Heart right ventricle (tissue), 16 donors: ENCODE measurements at regions not wholly inside any gene's neighbourhood (a gene's known extent, or its start where the extent isn't known, plus 50 kb on each side); places are given as distances from the start of the nearest gene placed in this dataset.
"Not testable (repeated sequence)": the region's sequence is repeated elsewhere in the genome, so short reads cannot be mapped to it uniquely, and the experiment has no call there.

Experiments
- ATAC-seq, 8 donors: fragments of 200-7000 bp; cut with Tn5 transposase; one replicate each; pipeline ENCODE4 v1.9.1; 2020; ENCODE audit warnings: mild to moderate bottlenecking in 8 of 8, moderate library complexity in 8 of 8, moderate number of reproducible peaks in 1 of 8
- DNase-seq, 2 donors: peaks; one replicate each; pipeline ENCODE4 v3.0.0-alpha.2; 2020
- H3K27ac ChIP-seq, 10 donors: fragments of 200-600 bp; sonication (generic) in 2 of 10; one replicate each; pipeline versions ENCODE4 v1.5.0 to v1.8.0; 2020 to 2022; ENCODE audit warnings: mild to moderate bottlenecking in 3 of 10
- H3K27me3 ChIP-seq, 7 donors: fragments of 200-600 bp; one replicate each; pipeline ENCODE4 v1.8.0; 2021 to 2022; ENCODE audit warnings: mild to moderate bottlenecking in 2 of 7
- H3K36me3 ChIP-seq, 9 donors: fragments of 200-600 bp; sonication (generic) in 1 of 9; one replicate each; pipeline versions ENCODE4 v1.5.0 to v1.8.0; 2020 to 2022; ENCODE audit warnings: mild to moderate bottlenecking in 2 of 9
- H3K4me1 ChIP-seq, 9 donors: fragments of 200-600 bp; sonication (generic) in 1 of 9; one replicate each; pipeline versions ENCODE4 v1.5.0 to v1.8.0; 2020 to 2022; ENCODE audit warnings: mild to moderate bottlenecking in 4 of 9
- H3K4me3 ChIP-seq, 10 donors: fragments of 200-600 bp; sonication (generic) in 2 of 10; one replicate each; pipeline versions ENCODE4 v1.5.0 to v1.8.0; 2020 to 2022; ENCODE audit warnings: mild to moderate bottlenecking in 7 of 10, moderate library complexity in 2 of 10
- H3K9me3 ChIP-seq, 11 donors: fragments of 200-600 bp in 10 of 11; sonication (generic) in 2 of 11; one replicate each; pipeline versions ENCODE4 v1.5.0 to v1.8.0; 2013 to 2022; ENCODE audit warnings: mild to moderate bottlenecking in 2 of 11, control low read depth in 1 of 11, moderate library complexity in 1 of 11
- CTCF ChIP-seq, 9 donors: fragments of 200-600 bp; sonication (generic) in 2 of 9; IDR thresholded peaks; one replicate each; pipeline versions ENCODE4 v1.5.0 to v1.8.0; 2021 to 2022; ENCODE audit warnings: antibody characterized with exemption in 9 of 9, mild to moderate bottlenecking in 5 of 9, moderate library complexity in 1 of 9
- WGBS, 2 donors: extraction: QIAGEN DNeasy Blood & Tissue Kit; methylation state at CpG; one replicate each; pipeline ENCODE4 v1.1.7; 2013; ENCODE audit warnings: inconsistent platforms in 1 of 2; 5-methylcytosine and 5-hydroxymethylcytosine counted together
- intact Hi-C, 10 donors: fragments of 100-400 bp; cut with DNase I; formaldehyde crosslinking; loops; one replicate each; pipeline versions ENCODE4 v1.11.1 to v1.14.2; 2022
- donor health status: Arrhythmogenic right ventricular cardiomyopathy.
- donor health status: ischemic (EF 13 %, LVEDD 7.1; RV severe dilation, severe dysfunction).
- donor health status: healthy with polysubstance abuse.
- donor health status: DM: no; HTN: yes; CAD: no.
- donor health status: DM: no; HTN: no; CAD: no.
- donor health status: ischemic (EF 25% LVEDD 6.9; RV normal size, moderate dysfunction).
- donor health status: ischemic (EF 25% LVEDD 5.7; RV mildly dilated, moderate dysfunction).
- donor health status: healthy.
- donor health status: DM: yes; HTN: yes; CAD: no.
- donor health status: Ischemic cardiomyopathy.
- donor health status: ischemic (EF 35%, LVEDD 5.7; RV mildly dilated, moderate dysfunction).
- donor health status: nonischemic (EF 11% LVEDD 7.7; RV severe dilation, severe dysfunction).
- donor health status: DM: yes; HTN: yes; CAD: no.
- donor health status: PGD.
- donor health status: ischemic (EF 29% LVEDD 5.4; RV normal size, mild dysfunction).
- donor health status: nonischemic (EF 23%, LVEDD 6.1; RV moderate dilation, normal function).

DNA sequence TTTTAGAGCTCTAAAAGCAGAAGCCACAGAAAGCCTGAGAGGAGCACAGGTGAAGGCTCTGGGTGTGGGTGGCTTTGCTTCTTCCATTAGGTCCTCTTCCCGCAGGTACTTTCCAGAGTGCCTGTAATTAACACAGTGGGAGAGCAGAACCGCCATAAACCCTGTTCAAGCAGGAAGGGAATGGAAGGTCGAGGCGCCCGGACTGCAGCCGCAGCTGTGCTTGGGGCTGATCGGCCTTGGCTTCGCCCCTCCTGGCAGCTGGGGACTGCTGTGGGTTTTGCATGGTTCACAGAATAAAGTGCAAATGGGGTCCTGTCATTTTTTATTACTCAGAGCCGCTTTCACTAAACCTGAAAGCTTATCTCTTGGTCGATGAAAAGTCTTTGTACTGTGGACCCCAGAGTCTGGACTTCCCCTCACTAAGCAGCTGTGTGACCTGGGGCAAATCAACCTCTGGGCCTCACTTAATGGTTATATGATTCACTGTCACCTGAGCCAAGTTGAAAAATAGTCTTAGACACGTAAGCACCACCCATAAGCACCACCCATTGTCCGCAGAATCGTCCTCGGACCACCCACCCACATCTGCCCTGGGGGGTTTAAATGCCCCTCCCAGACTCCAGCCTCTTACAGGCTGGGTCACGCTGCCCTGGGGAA lies 100.9 kb downstream of the XRCC2 start:
- no peak for TF ChIP-seq CTCF (IDR thresholded peaks at IDR 0.05)
- H3K4me3 ChIP-seq = no peak overlapping the region
- 75 to 82% methylated on average over 15 of the region's 15 CpGs for WGBS, 2 donors
- intact Hi-C loops = no loop called here
- H3K27me3 ChIP-seq = no peaks in the 10 kb centered on the region
- H3K27ac ChIP-seq = no peak overlapping the region
- DNase-seq (no peak), ATAC-seq (no peak)
- H3K4me1 ChIP-seq = no peaks in the 10 kb centered on the region
- H3K36me3 ChIP-seq = no peaks in the 10 kb centered on the region
- peaks cover 0 to 7% (median 0%) of the 10 kb centered on the region in 11 donors for H3K9me3 ChIP-seq

DNA sequence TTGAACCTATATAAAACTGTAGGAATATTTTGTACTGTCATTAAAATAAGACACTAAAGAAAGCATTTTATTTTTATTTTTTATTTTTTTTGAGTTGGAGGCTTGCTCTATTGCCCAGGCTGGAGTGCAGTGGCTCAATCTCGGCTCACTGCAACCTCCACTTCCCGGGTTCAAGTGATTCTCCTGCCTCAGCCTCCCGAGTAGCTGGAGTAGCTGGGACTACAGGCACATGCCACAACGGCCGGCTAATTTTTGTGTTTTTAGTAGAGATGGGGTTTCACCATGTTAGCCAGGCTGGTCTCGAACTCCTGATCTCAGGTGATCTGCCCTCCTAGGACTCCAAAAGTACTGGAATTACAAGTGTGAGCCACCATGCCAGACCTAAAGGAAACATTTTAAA lies 102.8 kb downstream of the XRCC2 start:
- H3K36me3 ChIP-seq, H3K4me1 ChIP-seq, intact Hi-C loops, H3K9me3 ChIP-seq, H3K27me3 ChIP-seq, ATAC-seq, H3K4me3 ChIP-seq, H3K27ac ChIP-seq, DNase-seq: not testable (repeated sequence)
- WGBS, 2 donors = 86 to 87% methylated on average over 6 of the region's 6 CpGs

DNA sequence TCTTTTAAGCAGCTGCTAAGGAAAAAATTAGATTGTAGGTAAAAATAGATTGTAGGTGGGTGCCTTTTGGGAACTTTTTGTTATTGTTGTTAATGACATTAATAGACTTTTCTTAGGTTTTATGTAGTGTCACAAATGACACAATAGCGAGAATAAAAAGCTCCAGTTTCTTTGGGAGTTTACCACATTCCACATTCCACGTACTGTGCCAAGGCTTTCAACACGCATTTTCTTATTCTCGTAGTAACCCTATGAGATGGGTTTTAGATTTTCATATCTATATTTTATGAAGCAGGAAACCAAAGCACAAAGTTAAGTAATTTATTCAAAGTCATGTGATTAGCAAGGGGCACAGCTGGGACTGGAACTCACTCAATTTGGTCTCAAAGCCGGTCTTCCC lies 103.8 kb downstream of the XRCC2 start:
- no peak for ATAC-seq
- no peaks in the 10 kb centered on the region for H3K4me1 ChIP-seq
- TF ChIP-seq CTCF (IDR thresholded peaks at IDR 0.05) = no peak

DNA sequence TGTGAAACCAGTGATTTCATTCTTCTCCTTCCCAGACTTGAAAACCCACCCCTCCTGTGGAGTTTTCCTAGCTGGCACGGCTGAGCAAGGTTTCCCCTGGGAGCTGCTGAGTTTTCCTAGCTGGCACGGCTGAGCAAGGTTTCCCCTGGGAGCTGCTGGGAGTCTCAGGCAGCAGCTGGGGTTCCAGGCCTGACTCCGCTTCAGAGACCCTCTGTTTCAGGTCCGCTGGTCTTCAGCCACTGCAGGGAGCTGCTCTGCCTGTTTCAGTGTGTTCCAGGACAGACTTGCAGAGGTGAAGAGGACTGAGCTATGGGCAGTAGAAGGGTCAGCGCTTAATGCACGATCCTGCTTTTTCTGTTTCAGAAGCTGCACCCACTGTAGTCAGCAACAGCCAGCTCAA lies 104.9 kb downstream of the XRCC2 start:
- Histone ChIP-seq H3K36me3 (no peaks in the 10 kb centered on the region), H3K27ac (no peak overlapping the region), H3K4me1 (no peaks in the 10 kb centered on the region), H3K9me3 (no peaks in the 10 kb centered on the region), H3K27me3 (peaks cover 0 to 3% (median 0%) of the 10 kb centered on the region in 7 donors), H3K4me3 (no peak overlapping the region)
- ATAC-seq (no peak), DNase-seq (no peak)
- 62 to 64% methylated on average over 6 of the region's 6 CpGs for WGBS, 2 donors
- intact Hi-C loops = no loop called here
- no peak for TF ChIP-seq CTCF (IDR thresholded peaks at IDR 0.05)

More for the DNA sequence above, 103.8 kb downstream of the XRCC2 start:
- no peaks in the 10 kb centered on the region for H3K27me3 ChIP-seq
- WGBS, 2 donors = 75 to 82% methylated on average over 5 of the region's 5 CpGs
- intact Hi-C loops = no loop called here
- no peaks in the 10 kb centered on the region for H3K36me3 ChIP-seq
- DNase-seq = no peak
- no peak overlapping the region for H3K4me3 ChIP-seq
- peaks cover 0 to 2% (median 0%) of the 10 kb centered on the region in 11 donors for H3K9me3 ChIP-seq
- no peak overlapping the region for H3K27ac ChIP-seq

- no peak for TF ChIP-seq CTCF (IDR thresholded peaks at IDR 0.05)
- no peaks in the 10 kb centered on the region for H3K4me1 ChIP-seq
- H3K9me3 ChIP-seq = no peaks in the 10 kb centered on the region
- H3K4me3 ChIP-seq = no peak overlapping the region
- DNase-seq (no peak), ATAC-seq (no peak)
- intact Hi-C loops = no loop called here
- H3K36me3 ChIP-seq = no peaks in the 10 kb centered on the region
- WGBS, 2 donors = 86 to 95% methylated on average over 6 of the region's 6 CpGs
- H3K27ac ChIP-seq = no peak overlapping the region
- H3K27me3 ChIP-seq = peaks cover 0 to 17% (median 0%) of the 10 kb centered on the region in 7 donors
Measured at GRCh38 chr7:152568972-152569371, 107.0 kb downstream of the XRCC2 start.
